GM18868 (cell line): ENCODE measurements at regions not wholly inside any gene's neighbourhood (a gene's known extent, or its start where the extent isn't known, plus 50 kb on each side); places are given as distances from the start of the nearest gene placed in this dataset.

Source experiments
- ATAC-seq: cut with Tn5 transposase; IDR thresholded peaks from one replicate; pipeline ENCODE4 v1.9.1; 2021; ENCODE audit warnings: mild to moderate bottlenecking, moderate library complexity; ENCODE audit not compliant: unreplicated experiment

DNA sequence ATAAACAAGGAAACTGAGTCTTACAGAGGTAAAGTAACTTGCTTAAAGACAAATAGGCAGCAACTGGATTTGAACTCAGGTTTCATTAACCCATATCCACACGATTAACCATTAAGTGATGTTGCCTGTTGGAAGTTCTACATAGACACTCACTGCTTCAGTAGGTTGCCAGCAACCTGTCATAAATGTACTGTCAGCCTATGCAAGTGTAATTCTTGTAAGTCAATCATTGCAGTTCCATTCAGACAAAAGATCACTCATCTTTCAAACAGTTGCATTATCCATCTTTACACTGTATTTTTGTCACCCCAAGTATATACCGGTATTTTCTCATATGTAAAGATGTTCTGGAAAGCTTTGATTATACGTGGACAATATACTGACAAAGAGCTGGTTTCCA is 676.9 kb upstream of the PCDH20 start:
- ATAC-seq = no peak

DNA sequence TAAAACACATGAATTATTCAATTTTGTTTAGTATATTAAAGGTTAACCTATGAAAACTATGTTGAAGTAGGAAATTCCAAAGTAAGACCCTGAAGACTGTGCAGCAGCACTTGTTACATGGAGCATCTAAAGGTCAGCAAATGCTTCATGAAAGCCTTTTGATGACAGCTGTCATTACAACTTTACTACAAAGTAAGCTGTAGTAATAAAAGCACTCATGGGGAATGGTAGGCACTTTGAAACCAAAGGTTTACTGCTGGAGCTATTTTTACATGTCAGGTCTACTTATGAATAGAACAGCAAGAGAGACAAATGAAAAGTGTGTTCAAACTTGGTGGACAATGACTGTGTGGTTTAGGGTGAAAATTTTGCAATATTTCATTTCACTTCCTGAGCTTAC is 672.5 kb upstream of the PCDH20 start:
- ATAC-seq = no peak

DNA sequence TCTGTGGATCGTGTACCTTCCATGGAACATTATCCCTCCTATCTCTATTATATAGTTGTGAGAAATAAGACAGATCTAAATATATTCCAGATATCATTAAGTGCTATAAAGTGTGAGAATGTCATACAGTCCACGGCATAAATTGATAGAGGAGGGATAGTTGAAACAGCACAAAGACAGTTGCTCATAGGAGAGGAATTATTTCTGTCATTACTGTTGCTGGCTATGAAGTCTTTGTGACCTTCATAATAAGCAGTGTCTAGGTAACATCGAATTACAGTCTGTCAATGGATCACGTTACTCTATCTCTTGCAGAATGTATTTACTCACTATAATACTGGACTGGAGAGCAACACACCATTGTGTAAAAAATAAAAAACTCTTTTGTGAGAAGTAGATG is 671.5 kb upstream of the PCDH20 start:
- no peak for ATAC-seq

DNA sequence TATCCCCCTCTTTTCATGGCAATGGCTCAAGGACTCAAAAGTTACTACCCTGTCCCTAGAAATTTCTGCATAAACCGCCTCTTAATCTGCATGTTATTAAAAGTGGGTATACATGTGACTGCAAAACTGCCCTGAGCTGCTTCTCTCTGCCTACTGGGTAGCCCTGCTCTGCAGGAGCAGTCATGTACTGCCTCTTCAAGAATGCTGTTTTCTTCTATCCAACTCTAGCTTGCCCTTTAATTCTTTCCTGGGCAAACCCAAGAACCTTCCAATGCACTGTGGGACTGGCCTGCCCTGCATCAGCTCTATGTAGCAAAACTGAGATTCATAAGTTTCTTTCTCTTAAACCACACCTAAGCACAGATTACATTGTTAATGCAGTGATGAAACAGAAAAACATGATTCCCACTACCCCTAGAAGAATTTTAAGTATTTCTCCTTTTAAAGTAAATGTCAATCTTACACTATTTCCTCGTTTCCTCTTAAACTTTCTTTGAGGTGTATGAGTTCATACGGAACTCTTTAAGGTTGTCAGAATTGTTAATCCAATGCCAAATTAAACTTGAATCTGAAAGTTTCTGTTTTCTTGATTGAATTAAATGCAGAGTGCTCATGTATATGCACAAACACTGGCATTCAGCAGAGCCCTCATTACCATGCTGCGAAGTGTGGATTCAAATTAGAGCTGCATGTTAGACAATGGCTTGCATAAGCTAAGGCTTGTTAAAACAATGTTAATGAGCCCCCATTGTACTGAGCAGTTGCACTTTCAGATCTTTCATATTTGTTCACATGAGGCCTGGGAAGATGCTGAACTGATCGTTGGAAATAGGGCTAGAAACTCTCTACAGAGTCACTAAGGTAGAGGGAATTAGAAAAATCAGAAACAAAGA is 669.9 kb upstream of the PCDH20 start:
- ATAC-seq = no peak

DNA sequence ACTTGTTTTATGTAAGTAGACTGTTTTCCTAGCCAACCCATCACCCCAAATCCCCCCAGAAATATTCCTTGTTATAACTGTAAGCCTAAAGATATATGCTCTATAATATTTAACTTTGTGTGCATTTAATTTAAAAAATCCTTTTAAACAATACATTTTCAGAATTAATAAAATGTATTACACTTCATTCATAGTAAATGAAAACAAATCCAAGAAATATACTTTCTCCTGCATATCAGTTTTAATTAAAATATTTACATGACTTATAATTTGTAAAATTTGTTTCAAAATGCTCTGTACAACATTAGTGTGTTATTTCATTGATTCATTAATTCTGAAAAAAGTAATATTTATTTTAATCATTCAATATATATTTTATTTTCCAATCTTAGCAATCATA is 669.1 kb upstream of the PCDH20 start:
- ATAC-seq = no peak

DNA sequence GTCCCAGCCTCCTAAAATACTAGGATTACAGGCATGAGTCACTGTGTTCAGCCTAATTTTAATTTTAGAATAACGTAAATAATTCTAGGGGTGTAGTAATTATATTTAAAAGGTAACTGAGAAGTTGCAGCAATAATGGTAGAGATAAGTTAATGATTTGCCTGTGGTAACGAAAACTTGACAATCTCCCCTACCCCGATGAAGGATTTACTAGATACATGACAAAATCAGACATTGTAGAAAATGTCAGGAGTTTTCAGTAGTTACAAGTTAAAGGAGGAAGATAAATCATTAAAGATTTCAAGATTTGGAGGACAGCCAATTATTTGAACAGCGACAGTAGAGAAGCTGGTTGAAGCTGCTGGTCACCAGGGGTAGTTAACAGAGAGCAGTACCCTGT is 652.2 kb upstream of the PCDH20 start:
- ATAC-seq = no peak

DNA sequence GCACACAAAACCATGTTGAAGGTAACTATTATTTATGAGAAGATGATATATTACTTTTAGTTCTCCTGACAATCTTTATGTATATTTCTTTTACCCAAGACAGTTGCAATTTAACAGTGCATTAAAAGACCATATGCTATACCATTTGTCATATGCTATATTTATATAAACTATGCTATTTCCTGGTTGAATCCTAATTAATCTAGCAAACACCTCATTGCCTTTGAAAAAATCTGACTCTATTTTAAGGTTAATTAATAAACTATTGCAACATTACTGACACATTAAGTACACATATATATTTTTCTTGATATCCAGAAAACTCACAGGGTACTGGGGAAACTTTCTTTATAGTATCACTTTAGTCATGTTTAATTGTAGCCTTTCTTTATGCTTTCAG is 649.4 kb upstream of the PCDH20 start:
- no peak for ATAC-seq

DNA sequence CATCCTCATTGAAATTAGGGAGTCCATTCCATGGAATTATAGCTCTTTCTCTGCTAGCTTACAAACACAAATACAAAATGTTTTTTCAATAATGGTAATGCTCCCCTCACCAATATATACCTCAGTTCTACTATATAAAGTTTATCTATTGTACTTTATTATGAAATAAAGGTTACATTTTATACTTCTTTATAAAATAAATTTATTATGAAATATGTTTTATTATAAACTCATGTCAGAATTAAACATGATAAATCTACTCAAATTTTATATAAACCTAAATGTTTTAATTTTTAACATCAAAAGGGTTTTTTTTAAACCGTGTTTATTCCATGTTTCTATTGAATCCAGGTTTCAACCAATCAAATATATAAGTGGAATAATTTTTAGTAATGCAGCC is 646.1 kb upstream of the PCDH20 start:
- ATAC-seq = no peak

DNA sequence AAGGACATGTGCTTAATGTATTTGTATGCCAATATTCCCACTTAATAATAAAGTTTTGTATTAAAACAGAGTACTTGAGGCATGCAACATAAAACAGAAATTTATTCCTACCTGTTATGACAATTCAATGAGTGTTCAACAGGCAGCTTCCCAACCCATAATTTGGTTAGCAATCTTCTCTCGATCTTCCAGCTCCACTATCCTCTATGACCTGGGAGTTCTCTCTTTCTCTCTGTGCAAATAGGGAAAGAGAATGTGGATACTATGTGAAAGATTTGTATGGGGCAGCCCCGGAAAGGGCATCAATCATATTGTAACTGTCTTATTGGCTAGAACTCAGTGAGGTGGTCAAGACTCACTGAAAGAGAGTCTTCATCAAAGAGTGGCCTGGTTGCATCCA is 644.9 kb upstream of the PCDH20 start:
- no peak for ATAC-seq

DNA sequence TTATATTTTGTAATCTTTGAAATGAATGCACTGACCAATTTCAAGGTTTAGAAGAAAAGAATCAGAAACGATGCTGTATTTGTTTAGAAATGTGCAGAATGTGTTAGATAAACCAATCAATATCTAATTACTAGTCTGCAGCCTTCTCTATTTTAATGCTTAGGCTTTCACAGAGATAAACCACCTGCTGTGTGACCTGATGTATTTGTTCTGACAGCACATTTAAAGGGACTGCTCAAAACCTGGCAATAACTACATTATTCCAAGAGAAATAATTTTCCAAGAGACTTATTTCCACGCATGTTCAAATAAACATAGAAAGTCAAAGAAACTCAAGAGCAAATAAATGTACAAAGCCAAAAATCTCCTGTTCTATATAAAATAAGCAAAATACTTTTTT is 641.6 kb upstream of the PCDH20 start:
- ATAC-seq = no peak

DNA sequence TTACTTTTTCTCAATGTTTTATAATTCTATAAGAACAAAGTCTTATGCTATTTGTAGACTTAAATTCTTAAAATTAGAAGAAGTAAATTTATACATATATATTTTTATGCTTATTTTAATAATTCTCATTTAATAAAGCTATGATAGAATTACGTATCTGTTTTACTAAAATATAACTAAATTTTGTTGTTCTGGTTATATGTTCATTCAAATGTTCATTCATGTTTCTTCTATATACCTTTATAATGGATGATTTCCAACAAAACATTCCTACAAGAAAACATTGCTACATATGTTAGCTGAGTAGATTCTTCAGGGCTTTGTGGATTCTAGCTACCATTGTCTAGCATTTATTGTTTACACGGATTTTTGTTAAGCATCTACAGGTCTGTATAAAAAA is 634.3 kb upstream of the PCDH20 start:
- no peak for ATAC-seq

DNA sequence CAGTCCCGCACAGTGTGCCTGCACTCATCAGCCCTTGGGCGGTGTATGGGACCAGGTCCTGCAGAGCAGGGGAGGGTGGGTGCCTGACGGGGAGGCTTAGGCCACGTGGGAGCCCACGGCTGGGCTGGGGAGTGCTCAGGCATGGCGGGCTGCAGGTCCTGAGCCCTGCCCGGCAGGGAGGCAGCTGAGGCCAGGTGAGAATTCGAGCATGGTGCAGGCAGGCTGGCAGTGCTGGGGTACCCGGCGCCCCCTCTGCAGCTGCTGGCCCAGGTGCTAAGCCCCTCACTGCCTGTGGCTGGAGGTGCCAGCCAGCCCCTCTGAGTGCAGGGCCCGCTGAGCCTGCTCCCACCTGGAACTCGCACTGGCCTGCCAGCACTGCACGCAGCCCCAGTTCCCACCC is 630.9 kb upstream of the PCDH20 start:
- ATAC-seq = no peak

DNA sequence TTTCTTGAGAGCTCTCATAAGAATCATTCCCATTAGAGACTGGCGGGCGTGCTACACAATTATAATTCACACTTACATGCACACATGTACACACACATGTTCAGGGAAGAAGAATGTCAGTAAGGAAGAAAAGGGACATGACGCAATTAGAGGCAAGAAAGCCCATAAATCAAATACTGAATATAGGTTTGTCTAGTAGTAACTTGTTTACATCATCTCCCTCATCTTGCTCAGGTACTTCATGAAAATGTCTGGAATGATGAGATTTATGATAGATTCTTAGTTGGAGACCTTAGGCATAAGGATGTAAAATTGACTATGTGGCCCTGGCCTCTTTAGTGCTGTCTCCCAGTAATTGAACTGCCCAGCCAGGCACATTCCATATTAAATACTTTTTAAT is 628.0 kb upstream of the PCDH20 start:
- ATAC-seq = no peak

DNA sequence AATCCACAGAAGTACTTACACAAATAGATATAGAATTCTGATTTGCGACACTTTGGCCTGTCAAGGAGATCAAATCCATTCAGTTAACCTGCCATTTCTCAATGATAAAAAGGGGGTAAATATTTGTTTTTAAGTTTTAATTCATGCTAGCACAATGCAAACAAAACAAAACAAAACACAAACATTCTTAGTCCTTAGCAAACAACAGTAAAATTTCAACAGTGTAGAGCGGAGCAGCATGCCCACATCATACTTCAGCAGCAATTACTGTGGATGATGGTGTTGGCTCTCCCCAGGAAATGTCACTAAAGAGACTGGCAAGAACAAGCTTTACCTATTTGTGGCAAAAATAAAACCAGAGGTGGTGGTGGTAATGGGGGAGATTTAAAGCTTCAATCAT is 625.2 kb upstream of the PCDH20 start:
- no peak for ATAC-seq

DNA sequence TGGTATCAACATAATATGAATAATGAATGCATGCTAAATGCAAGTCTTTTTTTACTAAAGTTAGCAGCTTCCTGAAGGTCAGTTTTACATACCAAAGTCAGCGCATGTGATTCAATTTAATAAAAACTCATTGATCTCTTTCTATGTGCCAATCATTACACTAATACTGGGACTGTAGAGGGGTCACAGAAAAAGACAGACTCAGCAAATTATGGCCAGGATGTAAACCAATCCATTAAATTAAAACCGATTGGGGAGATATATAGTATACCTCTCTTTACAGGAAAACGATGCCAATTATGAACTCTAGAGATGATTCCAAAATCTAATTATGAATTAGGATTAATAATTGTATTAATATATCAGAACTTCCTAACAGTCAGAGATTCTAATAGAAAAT is 624.4 kb upstream of the PCDH20 start:
- ATAC-seq = no peak

DNA sequence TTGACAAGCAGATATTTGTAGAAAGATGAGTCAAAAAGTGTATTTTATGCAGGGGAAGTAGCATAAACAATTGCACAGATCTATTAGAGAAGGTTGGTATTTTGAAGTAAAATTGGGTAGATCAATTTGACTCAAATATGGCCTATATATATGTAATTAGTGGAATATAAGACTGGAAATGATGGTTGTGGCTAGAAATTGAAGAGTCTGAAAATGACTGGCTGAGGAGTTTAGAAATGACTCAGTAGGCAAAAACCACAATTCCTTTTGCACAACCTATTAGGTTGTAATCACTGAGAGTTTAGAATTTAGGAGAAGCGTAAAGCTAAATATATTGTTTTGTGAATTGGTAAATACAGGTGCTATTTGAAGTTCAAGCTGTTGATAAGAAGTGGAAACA is 622.6 kb upstream of the PCDH20 start:
- ATAC-seq = peak; percentile 86

DNA sequence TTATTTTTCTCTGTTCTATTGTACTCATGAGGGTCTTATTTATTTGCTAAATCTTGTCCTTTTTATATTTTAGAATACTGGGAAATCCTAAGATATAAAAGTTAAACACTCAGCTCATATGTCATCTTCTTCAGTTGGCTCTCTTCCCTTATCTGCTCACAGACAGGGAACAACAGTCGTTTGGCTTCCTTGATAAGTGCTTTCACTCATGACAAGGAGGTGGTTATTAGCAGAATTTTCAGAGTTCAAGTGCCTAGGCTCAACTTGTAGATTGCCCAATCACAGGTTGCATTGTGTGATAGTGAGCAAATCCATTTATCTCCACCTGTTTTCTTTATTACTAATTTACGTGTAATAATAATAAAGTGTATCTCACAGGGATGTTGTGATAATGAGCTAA is 620.3 kb upstream of the PCDH20 start:
- no peak for ATAC-seq

DNA sequence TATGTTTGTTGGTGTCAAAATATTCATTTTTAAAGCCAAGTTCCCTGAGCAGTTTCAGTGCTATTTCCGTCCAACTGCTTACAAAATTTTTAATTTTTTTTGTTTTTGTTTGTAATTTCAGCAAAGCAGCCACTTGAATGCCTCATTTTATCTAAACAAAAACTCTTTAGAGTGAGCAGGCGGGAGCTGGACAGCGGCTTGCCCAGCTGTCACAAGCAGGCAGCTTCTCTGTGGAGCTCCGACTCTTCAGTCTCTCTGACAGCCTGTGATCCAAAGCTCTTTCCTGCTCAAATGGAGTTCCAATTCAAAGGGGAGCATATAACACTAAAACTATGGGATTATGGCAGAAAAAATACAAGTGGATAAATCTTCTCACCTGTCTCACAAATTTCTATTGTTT is 618.3 kb upstream of the PCDH20 start:
- no peak for ATAC-seq

DNA sequence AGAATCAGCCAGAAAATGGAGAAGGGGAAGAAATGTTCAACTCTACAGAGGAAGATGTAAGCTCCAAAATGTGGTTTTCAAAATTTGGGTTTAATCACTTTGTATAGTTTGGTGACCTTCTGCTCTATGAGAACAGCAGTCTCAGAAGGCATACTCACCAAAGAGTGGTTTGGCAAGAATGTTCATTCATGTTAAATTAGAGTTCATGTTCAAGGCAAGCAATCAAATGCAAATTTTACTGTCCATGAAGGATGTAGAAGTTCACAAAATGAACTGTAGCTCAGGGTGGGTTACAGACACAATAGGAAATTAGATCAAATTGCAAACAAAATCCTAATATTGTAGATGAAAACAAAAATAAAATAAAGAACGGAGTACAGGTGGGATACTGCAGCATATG is 606.7 kb upstream of the PCDH20 start:
- no peak for ATAC-seq

DNA sequence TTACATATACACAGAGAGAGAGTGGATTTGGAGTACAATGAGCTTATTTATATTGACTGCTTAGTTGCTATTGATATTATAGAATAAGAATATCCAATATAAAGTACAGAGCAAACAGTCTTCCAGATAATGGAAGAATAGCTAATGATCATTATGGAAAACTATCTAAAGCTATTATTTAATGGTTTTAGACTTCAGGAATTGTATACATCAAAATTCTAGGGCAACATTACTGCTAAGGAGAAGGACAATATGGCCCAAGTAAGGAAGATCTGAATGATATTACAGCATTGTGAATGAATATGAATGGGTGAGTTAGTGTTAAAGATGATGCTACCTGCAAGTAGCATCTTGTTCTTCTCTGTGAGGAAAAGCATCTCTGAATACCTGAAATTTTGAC is 604.2 kb upstream of the PCDH20 start:
- no peak for ATAC-seq

DNA sequence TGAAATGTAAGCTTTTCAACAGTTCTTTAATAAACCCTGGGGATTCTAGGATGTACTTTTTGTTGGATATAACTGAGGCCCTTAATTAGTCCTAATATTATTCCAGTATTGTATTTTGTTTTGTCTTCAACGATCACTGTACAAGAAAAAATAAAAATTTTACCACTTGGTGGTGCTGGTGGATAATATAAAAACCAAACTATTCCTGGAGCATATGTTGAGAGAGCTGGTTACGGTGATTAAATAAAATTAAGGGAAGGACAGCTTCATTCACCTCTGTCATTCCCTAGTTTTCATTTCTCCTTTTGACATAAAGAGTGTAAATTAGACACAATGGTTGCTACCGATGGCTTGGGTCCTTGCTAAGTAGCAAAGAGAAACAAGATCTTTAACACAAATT is 598.6 kb upstream of the PCDH20 start:
- no peak for ATAC-seq

DNA sequence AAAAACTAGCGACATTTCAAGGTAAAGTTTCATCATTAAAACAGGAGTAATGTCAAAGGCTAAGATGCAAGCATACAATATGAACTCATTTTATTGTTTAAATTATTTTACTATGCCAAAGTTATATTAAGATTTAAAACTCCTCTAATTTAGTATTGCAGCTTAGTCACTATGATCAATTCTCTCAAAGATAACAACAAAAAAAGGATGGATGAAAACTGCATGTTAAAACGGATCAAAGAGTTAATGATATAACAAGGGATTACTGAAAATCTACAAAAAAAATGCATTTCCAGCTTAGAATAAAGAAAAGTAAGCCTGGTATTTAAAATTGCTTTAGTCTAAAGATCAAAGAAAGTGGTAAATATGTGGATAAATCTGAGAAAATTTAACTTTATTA is 587.8 kb upstream of the PCDH20 start:
- no peak for ATAC-seq

DNA sequence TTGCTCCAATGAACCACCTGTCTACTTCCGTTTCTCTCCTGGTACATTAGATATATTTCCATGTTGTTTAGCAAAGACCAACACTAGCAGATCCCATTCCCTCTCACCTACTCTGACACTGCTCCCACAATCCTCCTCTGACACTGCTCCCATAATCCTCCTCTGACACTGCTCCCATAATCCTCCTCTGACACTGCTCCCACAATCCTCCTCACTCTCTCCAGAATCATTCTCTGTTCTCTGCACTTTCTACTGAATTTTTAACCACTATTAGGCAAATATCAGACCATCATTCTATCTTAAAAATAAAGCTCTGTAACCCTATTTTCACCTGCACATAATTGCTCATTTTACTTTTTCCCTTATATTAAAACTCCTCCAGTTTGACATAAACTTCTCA is 578.5 kb upstream of the PCDH20 start:
- no peak for ATAC-seq
